ENCODE measurements at regions not wholly inside any gene's neighbourhood (a gene's known extent, or its start where the extent isn't known, plus 50 kb on each side); places are given as distances from the start of the nearest gene placed in this dataset.

- in situ Hi-C loops (cut with HindIII; ENCODE audit: extremely low pct_ligation_motif_present, low pct_unique_long_range_greater_than_20kb) = no loop called here
- no peak overlapping the region for H3K27ac ChIP-seq (ENCODE audit: extremely low read length, insufficient read depth, low read length)
- DNase-seq (ENCODE audit: low spot score) (no peak), FAIRE-seq (no peak), ATAC-seq (peak; percentile 66)
- no peak overlapping the region for H3K4me3 ChIP-seq (replicated peaks in 1 of 3; ENCODE audit: insufficient read depth in 1 of 3, low read depth in 2 of 3, low read length in 3 of 3)
- H3K4me1 ChIP-seq (ENCODE audit: insufficient read depth, low read length) = no peaks in the 10 kb centered on the region
- no peaks in the 10 kb centered on the region for H4K20me1 ChIP-seq (ENCODE audit: insufficient read depth, low read length)
- H3K36me3 ChIP-seq (replicated peaks in 1 of 2; ENCODE audit: control insufficient read depth in 1 of 2, insufficient read depth in 2 of 2, low read length in 2 of 2) = no peaks in the 10 kb centered on the region
- 8% methylated on average over 3 of the region's 3 CpGs for WGBS (ENCODE audit: low lambda C conversion rate)
- no peak overlapping the region for H2AFZ ChIP-seq (ENCODE audit: low read length)
- no peaks in the 10 kb centered on the region; a peak in 1 of 5 replicates for H3K27me3 ChIP-seq (ENCODE audit: control insufficient read depth in 1 of 2, insufficient read depth in 2 of 2, low read length in 2 of 2)
- intact Hi-C loops (cut with micrococcal nuclease; ENCODE audit: unreplicated experiment) = no loop called here
- H3K4me2 ChIP-seq (ENCODE audit: low read depth, low read length) = no peak overlapping the region
- H3K79me2 ChIP-seq (ENCODE audit: insufficient read depth, low read length) = no peaks in the 10 kb centered on the region
- ChIA-PET CTCF (ENCODE audit: low intra/inter-chr PET ratio, low total read pairs) (no interaction called here), POLR2A (no interaction called here)
- TF ChIP-seq MAFF (IDR thresholded peaks at IDR 0.05; ENCODE audit: low read depth, low read length) = peak; percentile 65
- TF ChIP-seq RXRB (CRISPR knock-in tag; IDR thresholded peaks at IDR 0.05; ENCODE audit: borderline replicate concordance) = no peak
- TF ChIP-seq CTCF (CRISPR knock-in tag; IDR thresholded peaks at IDR 0.05) = peak; percentile 14; the same call in 1 of the 2 replicates
- peak; percentile 70 to 73 for TF ChIP-seq MAFK (conservative IDR thresholded peaks at IDR 0.05 in 1 of 2, IDR thresholded peaks at IDR 0.05 in 1 of 2; ENCODE audit: low read length in 2 of 2)
- H3K9me3 ChIP-seq (ENCODE audit: low read length) = no peaks in the 10 kb centered on the region
- no peak overlapping the region for H3K9ac ChIP-seq (ENCODE audit: insufficient read depth, low read depth, low read length)
- BruUV-seq (replicated peaks) = no TSS peak
These were observed 239.6 kb downstream of the TDRD15 start for GRCh38 chr2:21363364-21363763.

GRCh38 chr2:21367421-21367820, 243.7 kb downstream of the TDRD15 start:
- intact Hi-C loops (cut with micrococcal nuclease; ENCODE audit: unreplicated experiment) = no loop called here
- H3K4me3 ChIP-seq (replicated peaks in 1 of 3; ENCODE audit: insufficient read depth in 1 of 3, low read depth in 2 of 3, low read length in 3 of 3) = no peak overlapping the region
- no peaks in the 10 kb centered on the region for H3K79me2 ChIP-seq (ENCODE audit: insufficient read depth, low read length)
- H3K27me3 ChIP-seq (ENCODE audit: control insufficient read depth in 1 of 2, insufficient read depth in 2 of 2, low read length in 2 of 2) = no peaks in the 10 kb centered on the region; a peak in 1 of 5 replicates
- ChIA-PET POLR2A (no interaction called here), CTCF (ENCODE audit: low intra/inter-chr PET ratio, low total read pairs) (no interaction called here)
- DNase-seq (ENCODE audit: low spot score) = no peak
- no peak overlapping the region for H3K27ac ChIP-seq (ENCODE audit: extremely low read length, insufficient read depth, low read length)
- no peaks in the 10 kb centered on the region for H3K4me1 ChIP-seq (ENCODE audit: insufficient read depth, low read length)
- WGBS (ENCODE audit: low lambda C conversion rate) = 19% methylated on average over 3 of the region's 3 CpGs
- H4K20me1 ChIP-seq (ENCODE audit: insufficient read depth, low read length) = no peaks in the 10 kb centered on the region
- in situ Hi-C loops (cut with HindIII; ENCODE audit: extremely low pct_ligation_motif_present, low pct_unique_long_range_greater_than_20kb) = no loop called here
- no peak overlapping the region for H3K9ac ChIP-seq (ENCODE audit: insufficient read depth, low read depth, low read length)
- no peak overlapping the region for H3K4me2 ChIP-seq (ENCODE audit: low read depth, low read length)
- H2AFZ ChIP-seq (ENCODE audit: low read length) = no peak overlapping the region
- BruUV-seq (replicated peaks) = no TSS peak
- H3K9me3 ChIP-seq (ENCODE audit: low read length) = no peaks in the 10 kb centered on the region
- no peak for ATAC-seq
- no peak for FAIRE-seq
- no peaks in the 10 kb centered on the region for H3K36me3 ChIP-seq (replicated peaks in 1 of 2; ENCODE audit: control insufficient read depth in 1 of 2, insufficient read depth in 2 of 2, low read length in 2 of 2)
- no peak for TF ChIP-seq IRX3 (CRISPR knock-in tag; IDR thresholded peaks at IDR 0.05; ENCODE audit: borderline replicate concordance, low read depth)
- no peak for TF ChIP-seq BHLHE40 (IDR thresholded peaks at IDR 0.05; ENCODE audit: low read length)
- TF ChIP-seq LCORL (IDR thresholded peaks at IDR 0.05) = no peak
- TF ChIP-seq LCORL (CRISPR knock-in tag; IDR thresholded peaks at IDR 0.05) = no peak
- no peak for TF ChIP-seq NBN (conservative IDR thresholded peaks at IDR 0.05)
- TF ChIP-seq HOXA9 (CRISPR knock-in tag; IDR thresholded peaks at IDR 0.05; ENCODE audit: borderline replicate concordance) = no peak
- no peak for TF ChIP-seq ATAD3A (CRISPR knock-in tag; IDR thresholded peaks at IDR 0.05)
- TF ChIP-seq GABPB1 (CRISPR knock-in tag; IDR thresholded peaks at IDR 0.05) = no peak
- TF ChIP-seq CAMTA2 (CRISPR knock-in tag; IDR thresholded peaks at IDR 0.05; ENCODE audit: borderline replicate concordance) = no peak
- TF ChIP-seq FOXP1 (IDR thresholded peaks at IDR 0.05) = no peak
- no peak for TF ChIP-seq FOXP1 (CRISPR knock-in tag; IDR thresholded peaks at IDR 0.05)

Measured in HepG2 (cell line).